Central memory CD8-positive, alpha-beta T cell (primary cell): ENCODE measurements at regions not wholly inside any gene's neighbourhood (a gene's known extent, or its start where the extent isn't known, plus 50 kb on each side); places are given as distances from the start of the nearest gene placed in this dataset.

Source experiments
- ATAC-seq: fragments of 150-1000 bp; cut with Tn5 transposase; replicated peaks from 2 replicates; pipeline ENCODE4 v1.10.0; 2022; ENCODE audit warnings: mild to moderate bottlenecking, moderate FRiP score, moderate number of reproducible peaks; ENCODE audit not compliant: poor library complexity, severe bottlenecking; ENCODE audit errors: extremely low read depth
- DNase-seq, 2 donors: peaks; one replicate each; pipeline ENCODE4 v3.0.0; 2021; ENCODE audit warnings: low spot score in 2 of 2
- H3K27ac Mint-ChIP-seq: one replicate; pipeline ENCODE4 v1.8.0; 2022; ENCODE audit warnings: low read depth, mild to moderate bottlenecking, moderate library complexity, mixed read lengths
- H3K27me3 Mint-ChIP-seq: one replicate; pipeline ENCODE4 v1.8.0; 2022; ENCODE audit warnings: mixed read lengths
- H3K36me3 Mint-ChIP-seq: one replicate; pipeline ENCODE4 v1.8.0; 2022; ENCODE audit warnings: mild to moderate bottlenecking, moderate library complexity, mixed read lengths; ENCODE audit not compliant: insufficient read depth
- H3K4me1 Mint-ChIP-seq: one replicate; pipeline ENCODE4 v1.8.0; 2022; ENCODE audit warnings: mixed read lengths
- H3K4me3 Mint-ChIP-seq: one replicate; pipeline ENCODE4 v1.8.0; 2022; ENCODE audit warnings: mild to moderate bottlenecking, moderate library complexity, mixed read lengths
- H3K9me3 Mint-ChIP-seq: one replicate; pipeline ENCODE4 v1.8.0; 2022; ENCODE audit warnings: mixed read lengths

- Mint-ChIP-seq H3K27me3 (peaks cover 35% of the 10 kb centered on the region), H3K27ac (no peak overlapping the region), H3K9me3 (no peaks in the 10 kb centered on the region), H3K4me3 (no peak overlapping the region), H3K4me1 (no peaks in the 10 kb centered on the region), H3K36me3 (no peaks in the 10 kb centered on the region)
- DNase-seq (no peak), ATAC-seq (no peak)
Measured at GRCh38 chr9:121563425-121563824, 63.8 kb upstream of the GGTA1 start.

- H3K36me3 Mint-ChIP-seq, result no peaks in the 10 kb centered on the region
- DNase-seq (no peak), ATAC-seq (no peak)
- H3K27ac Mint-ChIP-seq, result no peak overlapping the region
- no peaks in the 10 kb centered on the region for H3K4me1 Mint-ChIP-seq
- H3K4me3 Mint-ChIP-seq, result no peak overlapping the region
- H3K9me3 Mint-ChIP-seq, result no peaks in the 10 kb centered on the region
- peaks cover 40% of the 10 kb centered on the region for H3K27me3 Mint-ChIP-seq
Measured at GRCh38 chr9:121563881-121564460, 64.3 kb upstream of the GGTA1 start.

GRCh38 chr9:121564504-121565260 lies 65.0 kb upstream of the GGTA1 start:
- Mint-ChIP-seq H3K4me3 (no peak overlapping the region), H3K27ac (no peak overlapping the region), H3K4me1 (no peaks in the 10 kb centered on the region), H3K27me3 (peaks cover 42% of the 10 kb centered on the region), H3K9me3 (no peaks in the 10 kb centered on the region), H3K36me3 (no peaks in the 10 kb centered on the region)
- ATAC-seq (no peak), DNase-seq (no peak)

- Mint-ChIP-seq H3K27ac (peak overlapping the region; percentile 33), H3K36me3 (no peaks in the 10 kb centered on the region), H3K27me3 (peaks cover 56% of the 10 kb centered on the region), H3K9me3 (no peaks in the 10 kb centered on the region), H3K4me1 (no peaks in the 10 kb centered on the region), H3K4me3 (no peak overlapping the region)
- ATAC-seq (no peak), DNase-seq (no peak)
Measured at GRCh38 chr9:121566481-121567465, 67.1 kb upstream of the GGTA1 start.

GRCh38 chr9:121567500-121568342 lies 68.1 kb upstream of the GGTA1 start:
- H3K36me3 Mint-ChIP-seq, result no peaks in the 10 kb centered on the region
- H3K27ac Mint-ChIP-seq, result no peak overlapping the region
- peaks cover 56% of the 10 kb centered on the region for H3K27me3 Mint-ChIP-seq
- H3K4me3 Mint-ChIP-seq, result no peak overlapping the region
- no peaks in the 10 kb centered on the region for H3K4me1 Mint-ChIP-seq
- ATAC-seq (no peak), DNase-seq (no peak)
- no peaks in the 10 kb centered on the region for H3K9me3 Mint-ChIP-seq

- no peak for DNase-seq
- Mint-ChIP-seq H3K27ac (no peak overlapping the region), H3K4me3 (no peak overlapping the region)
Measured at GRCh38 chr9:121568343-121569265, 69.0 kb upstream of the GGTA1 start.

GRCh38 chr9:121569266-121569648 lies 69.6 kb upstream of the GGTA1 start:
- Mint-ChIP-seq H3K4me3 (no peak overlapping the region), H3K27ac (no peak overlapping the region), H3K27me3 (peaks cover 56% of the 10 kb centered on the region), H3K36me3 (no peaks in the 10 kb centered on the region), H3K9me3 (no peaks in the 10 kb centered on the region), H3K4me1 (no peaks in the 10 kb centered on the region)
- no peak for DNase-seq
- ATAC-seq, result no peak

More at GRCh38 chr9:121568343-121569265, 69.0 kb upstream of the GGTA1 start:
- ATAC-seq, result no peak
- H3K27me3 Mint-ChIP-seq, result peaks cover 56% of the 10 kb centered on the region
- H3K36me3 Mint-ChIP-seq, result no peaks in the 10 kb centered on the region
- H3K9me3 Mint-ChIP-seq, result no peaks in the 10 kb centered on the region
- no peaks in the 10 kb centered on the region for H3K4me1 Mint-ChIP-seq

GRCh38 chr9:121572581-121572980 lies 72.9 kb upstream of the GGTA1 start:
- Mint-ChIP-seq H3K27me3 (peaks cover 30% of the 10 kb centered on the region), H3K9me3 (no peaks in the 10 kb centered on the region)

GRCh38 chr9:121573717-121574485 lies 74.3 kb upstream of the GGTA1 start:
- H3K9me3 Mint-ChIP-seq, result no peaks in the 10 kb centered on the region
- H3K27ac Mint-ChIP-seq, result no peak overlapping the region
- no peak for ATAC-seq
- H3K4me1 Mint-ChIP-seq, result no peaks in the 10 kb centered on the region
- no peak overlapping the region for H3K4me3 Mint-ChIP-seq
- peaks cover 18% of the 10 kb centered on the region for H3K27me3 Mint-ChIP-seq
- no peaks in the 10 kb centered on the region for H3K36me3 Mint-ChIP-seq
- DNase-seq, result no peak

More at GRCh38 chr9:121572581-121572980, 72.9 kb upstream of the GGTA1 start:
- no peak overlapping the region for H3K4me3 Mint-ChIP-seq
- DNase-seq (no peak), ATAC-seq (no peak)
- no peak overlapping the region for H3K27ac Mint-ChIP-seq
- H3K36me3 Mint-ChIP-seq, result no peaks in the 10 kb centered on the region
- no peaks in the 10 kb centered on the region for H3K4me1 Mint-ChIP-seq

GRCh38 chr9:121574774-121575519 lies 75.3 kb upstream of the GGTA1 start:
- Mint-ChIP-seq H3K27me3 (peaks cover 26% of the 10 kb centered on the region), H3K4me3 (no peak overlapping the region), H3K4me1 (no peaks in the 10 kb centered on the region), H3K36me3 (no peaks in the 10 kb centered on the region), H3K9me3 (no peaks in the 10 kb centered on the region), H3K27ac (no peak overlapping the region)
- no peak for DNase-seq
- no peak for ATAC-seq
